ENCODE measurements at regions not wholly inside any gene's neighbourhood (a gene's known extent, or its start where the extent isn't known, plus 50 kb on each side); places are given as distances from the start of the nearest gene placed in this dataset.

DNA sequence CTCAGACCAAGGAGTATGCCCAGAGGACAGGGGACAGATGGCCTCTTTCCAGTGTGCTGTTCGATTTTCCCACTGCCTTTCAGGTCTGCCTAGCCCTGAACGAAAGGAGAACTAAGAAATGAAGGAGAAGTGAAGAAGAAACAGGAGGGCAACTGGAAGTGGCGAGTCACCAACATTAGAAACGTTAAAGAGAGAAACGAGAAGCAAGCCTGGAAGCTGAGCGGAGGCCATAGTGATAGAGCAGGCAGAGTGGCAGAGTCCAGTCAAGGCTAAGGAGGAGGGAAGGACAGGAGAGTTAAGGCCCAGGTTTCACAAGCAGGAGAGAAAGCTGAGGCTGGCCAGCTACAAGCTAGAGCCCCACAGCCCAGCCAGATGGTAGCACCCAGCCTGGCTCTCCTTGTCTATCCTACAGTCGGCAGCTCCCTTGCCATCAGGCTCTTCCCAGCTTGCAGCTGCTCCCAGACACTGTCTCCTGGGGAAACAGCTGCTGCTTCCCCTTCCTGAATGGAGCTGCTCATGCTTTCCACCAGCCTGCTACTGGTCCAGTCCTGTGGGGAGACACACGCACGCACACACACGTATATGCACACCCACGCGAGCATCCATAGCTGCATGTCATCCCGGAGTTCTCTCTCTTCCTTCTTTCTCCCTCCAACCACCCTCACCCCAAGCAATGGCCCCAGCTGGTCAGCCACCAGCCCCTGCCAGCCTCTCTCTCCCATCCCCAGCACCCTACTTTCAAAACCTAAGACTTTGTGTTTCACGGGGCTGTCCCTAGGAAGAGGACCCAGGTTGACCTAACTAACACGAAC, 139.7 kb upstream of the CCND2 start:
- DNase-seq: no peak

DNA sequence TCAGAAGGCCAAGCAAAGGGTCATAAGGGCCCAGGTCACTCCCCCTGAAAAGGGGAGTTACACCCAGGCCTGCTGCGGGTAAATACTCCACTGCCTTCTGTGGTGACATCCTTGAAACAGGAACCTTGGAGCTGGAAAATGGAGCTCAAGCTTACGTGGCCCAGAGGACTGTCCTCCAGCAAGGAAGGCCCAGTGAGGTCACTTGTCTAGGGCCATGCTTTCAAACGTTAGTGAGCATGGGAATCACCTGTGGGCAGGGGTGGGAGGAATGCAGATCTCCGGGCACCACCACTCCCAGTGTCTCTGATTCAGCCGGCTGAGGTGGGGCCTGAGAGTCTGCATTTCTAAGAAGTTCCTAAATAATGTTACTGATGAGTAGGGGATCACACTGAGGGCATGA, 140.5 kb upstream of the CCND2 start:
- DNase-seq: no peak

DNA sequence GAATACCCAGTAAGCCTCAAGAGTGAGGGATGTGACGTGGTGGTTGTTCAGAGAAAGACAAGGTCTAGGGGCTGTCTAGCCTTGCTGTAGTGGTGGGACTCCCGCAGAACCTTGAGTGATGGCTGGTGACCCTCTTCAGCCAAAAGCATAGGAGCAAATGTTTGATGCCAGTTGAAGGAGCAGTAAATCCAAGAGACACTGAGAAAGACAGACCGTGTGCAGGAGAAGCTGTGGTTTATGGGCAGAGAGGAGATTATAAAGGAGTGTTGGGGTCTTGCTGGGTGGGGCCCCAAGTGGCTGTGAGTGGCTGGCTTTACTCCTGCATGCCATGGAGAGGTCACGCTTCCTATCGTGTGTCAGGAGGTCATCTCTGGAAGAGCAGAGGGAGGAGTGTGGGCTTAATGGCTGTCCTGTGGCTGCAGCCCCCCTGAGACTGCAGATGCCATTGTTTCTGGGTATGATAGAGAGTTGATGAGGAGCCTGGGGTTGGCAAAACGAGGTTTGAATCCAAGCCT, 152.0 kb upstream of the CCND2 start:
- DNase-seq: no peak

DNA sequence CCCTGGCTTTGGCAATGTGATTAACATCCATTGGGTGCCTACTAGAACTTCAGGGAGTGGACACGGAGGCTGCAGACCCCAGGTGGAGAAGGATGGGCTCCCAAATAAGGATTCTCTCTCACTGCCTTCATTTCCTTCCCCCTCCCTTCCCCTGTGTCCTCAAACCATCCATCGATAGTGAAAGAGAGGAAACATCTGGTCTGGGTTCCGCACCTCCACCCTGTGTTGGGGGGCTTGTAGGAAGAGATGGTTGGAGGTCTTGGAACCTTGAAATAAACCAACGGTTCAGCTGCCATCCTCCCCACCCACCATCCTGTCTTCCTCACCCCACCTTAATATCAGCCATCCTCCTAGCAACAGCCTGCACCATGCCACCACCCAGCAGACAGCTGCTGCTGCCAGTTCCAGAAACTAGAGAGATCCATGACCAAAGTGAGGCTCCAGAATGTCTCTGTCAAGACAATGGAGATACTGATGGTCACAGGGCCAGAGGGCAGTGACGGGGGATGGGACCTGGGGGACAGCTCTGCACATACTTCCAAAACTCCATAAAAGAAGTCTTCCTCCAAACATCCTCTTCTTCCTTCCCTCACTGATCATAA, 153.1 kb upstream of the CCND2 start:
- no peak for DNase-seq

DNA sequence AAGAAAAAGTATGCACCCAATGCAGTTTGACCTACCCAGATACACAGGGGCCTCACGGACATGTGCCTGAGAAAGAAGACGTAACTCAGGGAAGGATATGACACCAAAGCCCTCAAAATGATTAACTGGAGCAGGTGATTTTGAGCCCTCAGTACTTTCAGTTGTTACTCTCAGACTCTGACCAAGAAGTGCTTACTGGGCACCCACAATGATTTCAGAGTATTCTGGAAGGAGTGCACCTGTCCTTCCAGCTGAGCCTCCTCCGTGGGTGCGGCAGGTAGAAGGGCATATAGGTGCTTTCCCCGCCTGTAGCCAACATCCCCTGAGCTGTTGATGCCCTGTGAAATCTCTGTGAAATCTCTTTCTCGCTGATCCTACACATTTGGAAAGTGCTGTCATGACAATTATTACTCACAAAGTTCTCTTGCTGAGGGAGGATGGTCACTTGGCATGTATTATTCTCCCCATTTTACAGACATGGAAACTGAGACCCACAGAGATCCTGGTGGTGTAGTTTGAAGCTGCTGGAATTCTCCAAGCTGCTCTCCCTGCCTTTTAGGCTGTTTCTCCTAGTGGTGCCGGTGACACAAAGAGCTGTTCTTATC, 154.3 kb upstream of the CCND2 start:
- DNase-seq: peak; percentile 58

DNA sequence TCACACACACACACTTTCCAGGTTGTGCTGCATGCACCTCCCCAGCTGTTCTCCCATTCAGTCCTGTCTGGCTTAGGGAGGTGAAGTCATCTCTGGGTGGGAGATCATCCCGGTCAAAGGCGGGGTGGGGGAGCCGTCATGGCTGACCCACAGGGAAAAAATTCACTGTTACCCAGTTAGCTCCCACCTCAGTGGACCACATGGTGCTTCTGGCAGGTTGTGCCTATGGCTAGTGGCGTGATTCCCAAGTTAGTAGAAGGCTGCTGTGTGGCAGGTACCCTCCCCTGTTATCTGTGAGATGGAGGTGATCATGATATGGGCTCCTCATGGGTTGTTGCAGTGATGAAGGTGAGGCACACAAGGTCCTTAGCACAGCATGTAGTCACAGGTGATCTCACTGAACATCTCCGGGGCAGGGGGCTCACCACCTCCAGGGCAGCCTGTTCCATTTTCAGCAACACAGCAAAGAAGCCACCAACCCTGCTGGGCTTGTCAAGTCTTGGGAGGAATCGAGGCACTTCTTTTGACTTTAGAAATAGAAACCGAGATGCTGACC, 154.9 kb upstream of the CCND2 start:
- DNase-seq: no peak

DNA sequence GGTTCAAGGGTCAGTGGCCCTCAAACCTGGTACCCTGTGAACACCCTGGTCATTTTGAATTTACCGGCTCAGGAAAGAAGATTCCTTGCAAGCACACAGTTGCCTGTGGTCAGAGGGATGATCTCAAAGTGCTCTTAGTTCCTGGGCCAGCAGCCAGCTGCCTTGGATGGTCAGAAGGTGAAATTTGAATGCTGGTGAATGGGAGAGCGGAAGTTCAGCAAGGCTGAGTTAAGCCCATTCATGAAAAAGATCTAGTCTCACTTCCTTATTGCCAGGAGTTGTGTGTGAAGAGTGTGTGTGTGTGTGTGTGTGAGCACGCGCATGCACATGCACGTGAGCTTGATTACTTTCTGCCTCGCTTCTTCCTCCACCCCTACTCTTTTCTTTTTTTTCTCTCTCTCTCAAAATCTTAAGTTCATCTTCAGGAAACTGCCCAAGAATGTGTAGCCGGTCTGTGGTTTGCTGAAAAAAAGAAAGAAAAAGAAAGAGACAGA, 155.5 kb upstream of the CCND2 start:
- DNase-seq: no peak

DNA sequence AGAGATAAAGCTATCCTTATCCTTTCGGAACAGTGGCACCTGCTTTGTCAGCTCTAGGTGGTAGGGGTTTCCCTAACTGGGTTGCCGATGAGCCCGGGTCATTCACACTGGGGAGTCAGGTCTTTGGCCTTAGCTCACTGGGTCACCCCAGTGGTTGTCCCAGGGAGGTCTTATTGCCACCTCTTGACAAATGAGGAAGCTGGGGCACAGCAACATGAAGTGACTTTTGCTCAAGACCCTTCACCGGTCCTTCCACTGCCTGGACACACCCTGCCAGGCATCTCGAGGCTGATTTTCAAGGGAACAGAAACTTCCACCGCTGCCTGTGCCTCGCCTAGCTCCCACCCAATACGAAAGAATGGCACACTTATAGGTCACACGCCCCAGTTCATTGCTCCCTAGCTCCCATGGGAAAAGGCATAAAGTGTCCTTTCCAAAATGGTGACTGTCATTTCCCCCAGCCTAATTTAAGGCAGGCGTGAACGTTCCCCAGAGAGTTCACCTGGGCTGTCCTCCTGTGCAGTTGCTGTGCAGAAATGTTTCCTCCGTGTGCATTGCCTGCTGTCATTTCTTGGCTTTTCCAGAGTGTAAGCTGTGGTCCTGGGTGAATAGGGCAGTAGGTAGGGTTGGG, 156.1 kb upstream of the CCND2 start:
- DNase-seq: no peak

DNA sequence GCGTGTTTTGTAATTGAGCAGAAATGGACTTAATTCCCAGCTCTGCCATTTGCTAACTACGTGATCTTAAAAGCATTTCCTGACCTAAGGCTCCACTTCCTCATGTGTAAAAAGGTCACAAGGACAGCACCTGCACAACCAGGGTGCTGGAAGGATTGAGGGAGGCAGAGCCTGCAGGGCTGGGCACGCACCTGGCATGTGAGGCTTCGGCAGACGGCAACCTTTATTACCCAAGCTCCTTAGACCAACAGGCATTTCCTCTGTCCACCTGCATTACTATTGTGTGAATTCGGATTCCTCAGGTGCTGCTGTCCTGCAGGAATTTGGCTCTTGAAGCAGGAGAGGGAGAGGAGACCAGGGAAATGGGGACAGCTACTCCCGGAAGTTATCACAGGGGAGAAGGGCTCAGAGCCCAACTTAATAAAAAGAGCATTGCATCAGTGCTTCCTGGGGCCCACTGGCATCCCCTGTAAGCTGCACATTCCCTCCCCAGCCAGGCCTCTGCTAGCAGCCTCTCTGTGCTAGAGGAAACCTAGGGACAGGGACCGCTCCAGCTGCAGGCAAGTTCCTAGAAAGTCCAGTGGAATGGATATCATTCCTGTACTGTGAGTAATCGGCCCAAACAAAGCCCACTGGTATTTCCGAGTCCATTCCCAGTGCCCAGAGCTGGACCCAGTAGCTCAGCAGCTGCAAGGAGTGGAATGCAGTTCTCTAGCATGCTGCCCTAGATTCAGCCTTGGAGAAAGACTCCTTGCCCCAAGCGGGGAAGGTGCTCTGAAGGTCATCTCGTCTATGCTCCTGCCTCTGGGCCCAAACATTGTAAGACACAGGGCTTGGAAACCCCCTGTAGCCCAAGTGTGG, 157.1 kb upstream of the CCND2 start:
- no peak for DNase-seq

DNA sequence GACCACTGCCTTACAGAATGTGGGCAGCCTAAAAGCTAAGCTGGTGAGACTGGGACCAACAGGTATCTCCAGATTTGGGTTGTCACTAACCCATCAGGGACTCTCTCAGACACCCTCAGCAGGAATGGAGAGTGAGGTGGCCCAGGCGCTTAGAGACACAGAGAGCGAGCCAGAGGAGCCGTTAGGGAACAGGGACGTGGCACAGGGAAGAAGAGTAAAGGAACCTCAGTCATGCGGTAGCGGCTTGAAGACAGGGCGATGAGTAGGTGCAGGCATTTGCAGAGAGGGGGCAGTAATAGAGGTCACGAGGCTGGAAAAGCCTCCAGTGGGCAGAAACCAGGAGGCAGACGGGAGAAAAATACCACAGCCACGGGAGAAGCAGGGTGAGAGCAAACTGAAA, 158.0 kb upstream of the CCND2 start:
- DNase-seq: no peak

DNA sequence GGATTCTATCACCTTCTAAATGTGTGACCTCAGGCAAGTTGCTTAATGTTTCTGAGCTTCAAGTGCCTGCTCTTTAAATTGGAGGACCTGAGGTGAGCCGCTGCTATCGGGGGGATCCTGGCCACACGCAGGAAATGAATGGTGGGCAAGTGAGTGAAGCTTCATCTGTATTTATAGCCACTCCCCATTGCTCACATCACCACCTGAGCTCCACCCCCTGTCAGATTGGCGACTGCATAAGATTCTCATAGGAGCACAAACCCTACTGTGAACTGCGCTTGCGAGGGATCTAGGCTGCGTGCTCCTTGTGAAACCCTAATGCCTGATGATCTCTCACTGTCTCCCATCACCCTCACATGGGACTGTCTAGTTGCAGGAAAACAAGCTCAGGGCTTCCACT, 158.6 kb upstream of the CCND2 start:
- no peak for DNase-seq

DNA sequence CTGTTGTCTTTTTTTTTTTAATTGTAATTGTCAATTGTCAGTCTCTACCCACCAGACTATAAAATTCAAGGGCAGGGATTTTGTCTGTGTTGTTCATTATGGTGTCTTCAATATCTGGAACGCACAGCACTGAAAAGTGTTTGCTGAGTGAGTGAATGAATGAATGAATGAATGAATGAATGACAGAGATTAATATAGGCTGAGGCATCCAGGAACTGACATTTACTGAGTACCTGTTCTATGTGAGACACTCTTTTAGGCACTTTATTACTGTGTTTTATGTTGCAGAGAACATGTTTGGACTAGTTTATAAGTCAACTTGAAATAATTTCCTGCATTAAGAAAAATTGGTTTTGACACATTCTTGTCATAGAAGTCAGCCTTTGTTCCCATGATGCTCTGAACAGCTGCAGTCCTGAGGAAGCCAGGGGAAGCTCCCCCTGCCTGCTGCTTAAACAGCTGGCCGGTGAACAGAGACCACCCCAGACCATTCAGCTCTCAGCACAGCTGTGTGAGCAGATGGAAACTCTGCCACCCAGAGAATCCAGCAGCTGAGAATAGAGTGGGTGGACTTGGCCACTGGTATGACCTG, 160.7 kb upstream of the CCND2 start:
- no peak for DNase-seq

DNA sequence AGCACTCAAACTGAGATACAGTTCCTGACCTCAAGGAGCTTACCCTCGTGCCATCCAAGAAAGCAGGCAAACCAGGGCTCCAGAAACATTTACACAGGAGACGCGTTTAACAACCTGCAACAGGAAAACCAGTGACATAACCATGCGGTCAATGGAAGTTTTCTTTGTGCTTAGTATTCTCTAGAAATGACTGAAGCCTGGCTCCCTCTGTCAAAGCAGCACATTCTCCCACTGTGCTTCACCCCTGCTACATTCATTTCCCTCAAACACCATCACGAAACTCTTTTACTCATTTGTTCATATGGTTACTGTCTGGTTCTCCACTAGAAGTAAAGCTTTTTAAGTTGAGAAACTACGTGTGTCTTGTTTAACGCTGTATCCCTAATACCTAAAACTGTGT, 161.3 kb upstream of the CCND2 start:
- no peak for DNase-seq

DNA sequence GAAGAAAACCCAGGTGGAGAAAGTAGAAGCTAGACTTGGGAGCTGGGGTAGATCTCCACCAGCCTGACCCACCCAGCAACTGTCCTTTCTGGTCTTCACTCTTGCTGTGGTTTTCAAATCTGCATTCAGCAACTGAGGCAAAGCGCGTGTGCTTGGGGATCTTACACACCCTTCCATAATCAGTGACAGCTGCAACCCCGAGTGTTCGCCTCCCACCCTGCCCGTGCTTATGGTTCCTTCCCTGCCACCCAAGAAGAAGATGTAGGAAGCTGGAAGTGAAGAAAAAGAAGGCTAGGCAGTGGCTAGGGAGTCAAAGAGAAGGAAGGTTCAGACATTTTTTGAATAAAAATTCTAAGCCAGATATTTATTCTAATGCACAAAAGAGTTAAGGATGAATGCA, 162.6 kb upstream of the CCND2 start:
- no peak for DNase-seq

DNA sequence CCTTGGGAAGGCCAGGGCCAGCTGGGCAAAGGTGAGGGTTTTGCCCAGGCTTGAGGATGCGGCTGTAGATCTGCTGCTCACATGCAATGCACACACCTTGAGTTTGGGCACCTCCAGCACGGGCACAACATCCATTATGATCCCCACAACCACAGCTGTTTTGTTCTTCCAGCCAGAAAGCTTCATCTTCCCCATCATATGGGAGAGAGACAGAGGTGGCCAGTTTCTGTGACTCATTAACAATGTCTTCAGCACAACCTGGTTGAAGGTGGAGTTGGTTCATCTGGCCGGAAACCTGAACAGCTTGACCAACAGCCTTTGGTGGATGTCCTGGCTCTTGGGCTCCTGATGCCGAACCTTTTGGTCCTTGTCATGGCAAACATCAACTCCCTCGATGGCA, 163.7 kb upstream of the CCND2 start:
- no peak for DNase-seq

DNA sequence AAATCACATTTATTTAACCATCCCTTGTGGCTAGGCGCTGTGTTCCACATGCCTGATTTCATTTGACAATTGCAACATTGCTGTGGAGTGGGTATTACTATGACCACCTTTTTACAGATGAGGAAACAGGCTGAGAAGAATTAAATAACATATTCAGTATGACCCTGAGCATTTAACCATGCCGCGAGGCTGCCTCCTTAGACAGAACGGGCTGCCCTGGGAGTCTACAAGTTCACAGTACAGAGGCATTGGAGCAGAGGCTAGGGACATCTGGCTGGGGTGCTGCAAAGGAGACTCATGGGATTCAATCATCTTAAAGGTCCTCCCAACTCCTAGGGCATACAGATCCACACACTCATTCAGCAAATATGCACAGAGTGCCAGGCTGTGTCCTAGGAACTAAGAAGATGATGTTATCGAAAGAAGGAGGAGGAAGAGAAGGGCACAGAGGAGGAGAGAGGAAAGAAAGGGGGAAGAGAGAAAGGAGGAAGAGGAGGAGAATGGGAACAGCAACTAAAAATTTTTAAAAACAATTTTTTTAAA, 164.7 kb upstream of the CCND2 start:
- DNase-seq: no peak

DNA sequence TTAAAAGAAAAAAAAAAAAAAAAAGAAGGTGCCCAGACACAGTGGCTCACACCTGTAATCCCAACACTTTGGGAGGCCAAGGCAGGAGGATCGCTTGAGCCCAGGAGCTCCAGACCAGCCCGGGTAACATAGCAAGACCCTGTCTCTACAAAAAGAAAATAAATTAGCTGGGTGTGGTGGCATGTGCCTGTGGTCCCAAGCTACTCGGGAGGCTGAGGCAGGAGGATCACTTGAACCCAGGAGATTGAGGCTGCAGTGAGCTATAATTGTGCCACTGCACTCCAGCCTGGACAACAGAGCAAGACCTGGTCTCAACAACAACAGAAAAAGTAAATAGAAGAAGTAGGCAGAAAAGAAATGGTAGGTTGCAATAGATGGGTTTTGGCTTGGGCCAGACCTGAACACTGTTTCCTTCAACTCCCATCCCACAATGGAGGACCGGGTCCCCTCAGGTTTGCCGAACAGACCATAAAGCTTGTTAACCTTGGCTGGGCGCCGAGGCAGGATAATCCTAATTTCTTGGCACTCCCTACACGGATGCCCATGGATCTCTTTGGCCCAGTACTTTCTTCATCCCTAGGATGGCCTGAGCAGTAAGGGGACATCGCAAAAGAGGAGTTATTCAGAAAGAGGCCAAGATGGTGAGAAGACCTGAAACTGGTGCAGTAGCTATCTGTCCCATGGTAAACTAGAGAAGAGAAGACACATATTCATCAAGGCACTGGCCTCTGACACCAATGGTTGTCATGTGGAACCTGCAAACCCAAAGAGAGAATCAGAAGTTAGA, 165.5 kb upstream of the CCND2 start:
- no peak for DNase-seq

DNA sequence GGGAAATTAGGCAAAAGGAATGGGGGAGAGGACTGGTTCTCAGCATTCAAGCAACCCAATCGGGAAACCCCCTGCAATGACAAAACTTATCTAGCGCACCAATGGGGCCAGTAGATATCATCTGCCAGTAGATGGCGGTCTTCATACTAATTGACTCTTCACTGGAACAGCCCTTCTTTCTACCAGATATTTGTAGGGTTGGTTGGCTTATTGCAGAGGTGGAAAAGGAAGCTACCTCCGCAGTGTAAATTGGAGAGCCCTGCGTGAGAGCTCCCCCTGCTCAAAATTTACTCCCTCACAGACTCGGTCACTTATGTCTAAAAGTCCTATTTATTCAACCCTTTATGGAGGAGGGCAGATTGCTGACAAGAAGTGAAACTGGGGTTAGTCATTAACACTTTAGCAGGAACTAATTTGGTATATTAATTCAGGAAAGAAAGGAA, 166.1 kb upstream of the CCND2 start:
- DNase-seq: peak; percentile 66

DNA sequence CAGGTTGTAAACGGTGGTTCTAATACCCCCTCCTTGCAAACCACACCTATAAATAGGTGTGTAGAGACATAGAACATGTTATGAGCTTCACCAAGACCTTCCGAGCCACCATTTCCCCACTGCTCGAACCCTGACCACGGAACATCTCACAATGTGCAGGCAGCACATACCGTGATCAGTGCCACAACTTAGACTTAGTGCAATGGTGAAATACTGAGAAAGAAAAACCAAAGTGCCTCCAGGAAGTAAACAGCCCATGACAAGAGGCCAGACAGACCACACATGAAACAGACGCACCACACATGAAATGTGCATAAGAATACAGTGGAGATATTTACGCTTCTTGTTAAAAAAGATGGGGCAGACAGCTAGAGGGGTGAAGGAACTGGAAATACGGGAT, 166.9 kb upstream of the CCND2 start:
- DNase-seq: no peak

DNA sequence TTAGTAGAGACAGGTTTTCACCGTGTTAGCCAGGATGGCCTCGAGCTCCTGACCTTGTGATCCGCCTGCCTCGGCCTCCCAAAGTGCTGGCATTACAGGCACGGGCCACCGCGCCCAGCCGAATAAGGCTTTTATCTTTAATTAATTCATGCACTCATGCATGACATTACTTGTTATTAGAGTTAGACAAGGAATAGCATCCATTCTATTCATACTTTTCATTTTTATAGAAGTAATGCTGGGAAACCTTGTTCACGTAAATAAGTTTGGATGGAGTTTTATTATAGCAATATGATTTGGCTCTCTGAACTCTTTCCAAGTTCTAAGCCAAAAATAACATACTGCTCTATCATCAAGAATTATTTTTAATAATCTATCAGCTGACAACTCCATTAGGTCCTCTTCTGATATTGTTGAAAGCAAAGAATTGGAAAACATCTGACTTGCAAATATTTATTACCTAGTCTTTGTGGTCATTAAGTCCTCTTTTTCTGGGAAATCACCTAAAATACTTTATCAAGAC, 168.8 kb upstream of the CCND2 start:
- no peak for DNase-seq

Data from activated naive CD4-positive, alpha-beta T cell treated with anti-CD3 and anti-CD28 coated beads, Interleukin-2, amount 50 U/mL, for 16 hours (primary cell).